SJSA1 (cell line): ENCODE measurements at regions not wholly inside any gene's neighbourhood (a gene's known extent, or its start where the extent isn't known, plus 50 kb on each side); places are given as distances from the start of the nearest gene placed in this dataset.
"Not testable (repeated sequence)": the region's sequence is repeated elsewhere in the genome, so short reads cannot be mapped to it uniquely, and the experiment has no call there.

Experiments
- DNase-seq, 2 experiments: peaks; one replicate each; pipeline ENCODE4 v3.0.0-alpha.2; 2015 to 2020; ENCODE audit warnings: low spot score in 2 of 2, low read depth in 1 of 2
- H3K27ac ChIP-seq: fragments of 250-450 bp; sonication (Bioruptor Pico); 2 replicates; pipeline ENCODE4 v1.5.1; 2020; ENCODE audit warnings: mild to moderate bottlenecking, moderate library complexity
- H3K27me3 ChIP-seq: fragments of 250-450 bp; sonication (Bioruptor Pico); replicated peaks from 2 replicates; pipeline ENCODE4 v1.5.1; 2020; ENCODE audit warnings: mild to moderate bottlenecking, moderate library complexity
- H3K36me3 ChIP-seq: fragments of 250-450 bp; sonication (Bioruptor Pico); 2 replicates; pipeline ENCODE4 v1.5.1; 2020; ENCODE audit warnings: mild to moderate bottlenecking
- H3K4me1 ChIP-seq: fragments of 250-450 bp; sonication (Bioruptor Pico); replicated peaks from 2 replicates; pipeline ENCODE4 v1.6.1; 2021; ENCODE audit warnings: mild to moderate bottlenecking
- H3K4me3 ChIP-seq: fragments of 250-450 bp; sonication (Bioruptor Pico); 2 replicates; pipeline ENCODE4 v1.5.1; 2020; ENCODE audit warnings: mild to moderate bottlenecking
- H3K9me3 ChIP-seq: fragments of 250-450 bp; sonication (Bioruptor Pico); replicated peaks from 2 replicates; pipeline ENCODE4 v1.5.1; 2020; ENCODE audit warnings: mild to moderate bottlenecking

DNA sequence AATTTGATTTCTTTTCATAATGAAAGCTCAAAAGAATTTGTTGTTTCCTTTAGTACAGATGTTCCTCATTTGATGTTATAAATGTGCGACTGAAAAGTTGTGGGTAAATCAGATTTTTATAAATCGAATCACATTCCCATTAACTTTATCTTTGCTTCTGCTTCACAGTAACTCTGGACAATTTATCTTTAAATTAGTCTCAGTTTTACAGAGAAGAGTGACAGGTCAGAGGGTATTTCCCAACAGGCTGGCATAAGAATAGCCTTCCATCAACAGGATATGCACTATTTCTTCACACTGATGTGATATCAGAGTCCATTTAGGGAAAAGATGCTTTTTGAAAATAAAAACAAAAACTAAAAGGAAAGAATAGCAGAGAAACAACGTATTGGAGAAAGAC is 286.9 kb downstream of the FRK start:
- Histone ChIP-seq H3K4me3 (no peak overlapping the region), H3K4me1 (no peaks in the 10 kb centered on the region), H3K27me3 (no peaks in the 10 kb centered on the region), H3K36me3 (no peaks in the 10 kb centered on the region), H3K27ac (no peak overlapping the region), H3K9me3 (no peaks in the 10 kb centered on the region)
- no peak for DNase-seq

DNA sequence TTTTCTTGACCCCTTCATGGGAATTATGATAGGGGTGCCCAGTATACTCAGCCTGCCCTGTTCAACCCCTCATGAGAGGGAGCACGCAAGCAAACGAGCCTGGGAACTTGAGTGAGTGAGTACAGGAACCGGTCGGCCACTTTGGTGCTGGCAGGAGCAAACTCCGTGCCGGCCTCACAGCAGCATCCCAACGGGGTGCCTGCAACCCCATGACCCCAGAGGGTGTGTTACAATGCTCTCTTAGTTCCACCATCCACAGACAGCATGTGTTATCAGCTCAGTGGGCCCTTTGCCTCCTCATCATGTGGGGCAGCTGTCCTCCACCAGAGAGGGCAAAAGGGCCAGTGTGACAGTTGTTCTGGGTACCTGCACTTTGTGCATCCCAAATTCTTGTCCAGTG is 289.8 kb downstream of the FRK start:
- H3K9me3 ChIP-seq, result no peaks in the 10 kb centered on the region
- H3K27me3 ChIP-seq, result no peaks in the 10 kb centered on the region
- H3K4me1 ChIP-seq, result no peaks in the 10 kb centered on the region
- no peak overlapping the region for H3K4me3 ChIP-seq
- no peak overlapping the region for H3K27ac ChIP-seq
- H3K36me3 ChIP-seq, result no peaks in the 10 kb centered on the region
- DNase-seq, result no peak

DNA sequence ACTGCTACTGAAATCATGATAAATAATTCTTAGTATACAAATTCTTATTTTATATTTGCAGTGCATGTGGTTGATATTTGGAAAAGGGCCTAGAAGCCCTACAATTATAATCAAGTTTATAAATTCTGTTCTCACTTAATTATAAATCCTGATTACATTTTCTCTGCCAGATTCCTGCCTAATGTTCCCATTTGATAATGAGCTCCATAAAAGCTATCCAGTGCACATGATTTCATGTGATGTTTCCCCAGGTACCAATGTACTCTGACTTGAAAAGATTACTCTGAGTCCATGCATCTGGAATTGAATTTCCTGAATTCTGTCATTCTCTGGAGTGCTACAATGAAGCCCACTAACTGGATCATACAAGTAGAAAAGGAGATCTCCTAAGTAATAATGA is 292.2 kb downstream of the FRK start:
- H3K4me3 ChIP-seq, result no peak overlapping the region
- DNase-seq, result no peak
- H3K36me3 ChIP-seq, result no peaks in the 10 kb centered on the region
- no peaks in the 10 kb centered on the region for H3K27me3 ChIP-seq
- no peaks in the 10 kb centered on the region for H3K9me3 ChIP-seq
- no peaks in the 10 kb centered on the region for H3K4me1 ChIP-seq
- H3K27ac ChIP-seq, result no peak overlapping the region

DNA sequence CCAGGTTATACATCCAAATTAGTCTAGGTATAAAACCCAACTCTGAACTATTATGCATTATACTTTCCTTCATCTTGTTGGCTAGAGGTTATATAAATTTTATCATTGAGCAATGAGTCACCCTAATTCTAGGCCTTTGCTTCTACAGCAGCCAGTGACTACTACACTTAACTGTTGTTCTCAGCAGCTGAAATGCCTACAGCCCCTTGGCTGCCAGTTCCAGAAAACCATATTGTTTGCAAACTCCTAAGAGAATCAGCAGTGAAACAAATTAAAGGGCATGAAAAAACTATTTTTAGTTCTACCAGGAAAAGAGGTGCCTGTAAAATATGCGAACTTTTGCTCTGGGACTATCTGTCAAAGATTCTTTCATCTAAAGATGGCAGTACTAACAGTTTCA is 292.8 kb downstream of the FRK start:
- H3K36me3 ChIP-seq, result no peaks in the 10 kb centered on the region
- no peak for DNase-seq
- H3K27me3 ChIP-seq, result no peaks in the 10 kb centered on the region
- no peak overlapping the region for H3K27ac ChIP-seq
- no peak overlapping the region for H3K4me3 ChIP-seq
- no peaks in the 10 kb centered on the region for H3K4me1 ChIP-seq
- H3K9me3 ChIP-seq, result no peaks in the 10 kb centered on the region

DNA sequence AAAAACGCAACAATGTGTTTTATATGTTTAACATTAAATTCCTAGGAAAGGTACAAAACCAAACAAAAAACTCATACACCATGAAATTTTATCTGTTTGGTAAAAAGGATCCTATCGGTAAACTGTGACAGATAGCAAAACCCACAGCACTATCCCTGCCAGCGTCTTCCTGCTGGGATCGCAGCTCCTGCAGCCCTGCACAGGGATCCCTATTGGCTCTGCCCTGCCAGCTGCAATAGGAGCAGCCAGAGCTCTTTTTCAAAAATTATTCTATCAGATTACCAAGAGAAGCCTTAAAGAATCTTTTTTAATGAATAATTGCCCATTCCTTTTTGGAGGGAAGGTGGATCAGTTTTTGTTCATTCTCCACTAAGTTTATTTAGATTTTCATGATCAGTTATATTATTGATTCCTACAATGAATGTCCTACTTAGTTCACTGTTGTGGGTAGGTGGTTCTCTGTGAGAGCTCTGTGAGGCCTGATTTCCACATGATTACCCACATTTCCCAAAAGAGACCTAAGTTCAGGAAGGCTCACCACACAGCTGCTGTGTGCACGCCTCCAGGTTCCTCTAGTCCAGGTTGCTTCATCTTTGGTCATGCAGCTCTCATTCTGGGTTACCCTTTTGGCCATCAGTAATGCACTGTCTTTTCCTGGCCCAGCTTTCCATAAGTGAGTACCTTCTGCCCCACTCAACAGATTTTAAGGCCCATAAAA is 293.8 kb downstream of the FRK start:
- H3K4me1 ChIP-seq, result no peaks in the 10 kb centered on the region
- no peaks in the 10 kb centered on the region for H3K36me3 ChIP-seq
- no peak overlapping the region for H3K4me3 ChIP-seq
- DNase-seq, result no peak
- no peak overlapping the region for H3K27ac ChIP-seq
- H3K9me3 ChIP-seq, result no peaks in the 10 kb centered on the region
- H3K27me3 ChIP-seq, result no peaks in the 10 kb centered on the region

DNA sequence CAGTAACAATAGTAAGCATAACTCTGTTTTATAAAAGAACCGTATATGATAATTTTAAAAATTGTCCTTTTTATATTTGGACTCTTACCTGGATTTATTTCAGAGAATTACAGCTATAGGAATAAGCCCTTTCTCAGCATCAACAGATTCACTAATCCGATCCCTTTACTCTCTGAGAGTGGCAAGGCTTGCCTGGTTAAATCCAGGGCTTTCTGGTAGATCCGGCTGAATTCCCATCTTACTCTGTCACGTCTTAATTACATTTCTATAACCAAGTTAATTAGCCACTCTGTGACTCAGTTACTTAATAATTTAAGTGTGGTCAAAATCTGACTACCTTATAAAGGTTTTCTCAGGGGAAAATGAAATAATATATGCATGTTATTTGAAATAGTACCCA is 294.7 kb downstream of the FRK start:
- H3K36me3 ChIP-seq, result no peaks in the 10 kb centered on the region
- no peak overlapping the region for H3K4me3 ChIP-seq

DNA sequence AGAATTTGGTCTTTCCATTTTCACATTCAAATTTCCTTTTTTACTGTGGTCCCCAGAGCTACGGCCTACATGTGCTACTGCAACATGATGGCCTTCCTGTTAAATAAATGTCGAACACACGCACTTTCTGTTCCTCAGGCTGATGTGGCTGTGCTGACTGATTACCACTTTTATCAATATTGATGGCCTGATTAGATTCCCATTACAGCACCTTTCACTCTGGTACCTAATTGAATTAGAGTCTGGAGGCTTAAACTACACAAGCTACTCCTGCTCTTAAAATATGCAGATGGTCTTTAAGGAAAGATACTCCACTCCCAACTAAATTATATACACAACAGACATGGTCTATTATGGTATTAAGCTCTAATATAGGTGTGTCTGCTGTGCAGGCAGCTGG is 301.6 kb downstream of the FRK start:
- H3K36me3 ChIP-seq, result no peaks in the 10 kb centered on the region
- H3K4me3 ChIP-seq, result no peak overlapping the region
- H3K27me3 ChIP-seq, result no peaks in the 10 kb centered on the region
- DNase-seq, result no peak
- no peak overlapping the region for H3K27ac ChIP-seq
- no peaks in the 10 kb centered on the region for H3K4me1 ChIP-seq
- no peaks in the 10 kb centered on the region for H3K9me3 ChIP-seq

More for the DNA sequence above, 294.7 kb downstream of the FRK start:
- Histone ChIP-seq H3K27me3 (no peaks in the 10 kb centered on the region), H3K4me1 (no peaks in the 10 kb centered on the region), H3K27ac (no peak overlapping the region), H3K9me3 (no peaks in the 10 kb centered on the region)
- no peak for DNase-seq

DNA sequence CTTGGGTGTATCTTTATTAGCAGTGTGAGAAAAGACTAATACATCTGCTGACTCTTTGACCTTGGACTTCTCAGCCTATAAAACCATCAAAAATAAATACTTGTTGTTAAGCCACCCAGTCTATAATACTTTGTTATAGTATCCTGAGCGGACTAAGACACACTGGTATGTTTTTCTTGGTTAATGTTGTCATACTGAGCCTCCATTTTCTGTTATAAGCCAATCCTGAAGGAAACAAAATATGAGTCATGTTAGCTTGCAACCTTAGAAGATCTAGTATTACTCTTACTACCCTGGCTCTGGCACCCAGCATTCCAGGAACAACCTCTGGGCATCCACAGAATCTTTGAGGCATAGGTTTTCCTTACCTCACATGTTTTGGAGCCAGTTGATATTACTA is 307.2 kb downstream of the FRK start:
- Histone ChIP-seq H3K36me3 (no peaks in the 10 kb centered on the region), H3K27me3 (no peaks in the 10 kb centered on the region), H3K4me1 (no peaks in the 10 kb centered on the region), H3K4me3 (no peak overlapping the region), H3K27ac (no peak overlapping the region), H3K9me3 (no peaks in the 10 kb centered on the region)
- DNase-seq, result no peak

DNA sequence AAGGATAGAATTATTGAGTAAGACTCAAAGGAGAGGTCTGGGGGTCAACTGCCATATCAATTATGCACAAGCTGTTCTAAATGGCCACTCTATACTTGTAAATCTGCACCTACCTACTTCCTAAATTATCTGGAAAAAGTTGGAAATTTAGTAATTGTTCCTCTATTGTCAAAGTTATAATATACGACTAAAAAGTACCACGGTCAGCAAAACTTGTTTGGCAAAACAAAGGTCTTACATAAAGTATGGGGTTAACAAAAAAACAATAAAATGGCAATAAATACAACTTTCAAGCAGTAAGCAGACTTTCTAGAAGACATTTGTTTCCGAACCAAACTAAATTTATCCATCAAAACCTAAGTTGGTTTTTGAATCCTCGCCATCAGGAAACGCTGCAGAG is 309.7 kb downstream of the FRK start:
- no peak for DNase-seq
- H3K4me3 ChIP-seq, result no peak overlapping the region
- no peaks in the 10 kb centered on the region for H3K27me3 ChIP-seq
- H3K9me3 ChIP-seq, result no peaks in the 10 kb centered on the region
- no peak overlapping the region for H3K27ac ChIP-seq
- H3K4me1 ChIP-seq, result no peaks in the 10 kb centered on the region
- no peaks in the 10 kb centered on the region for H3K36me3 ChIP-seq

DNA sequence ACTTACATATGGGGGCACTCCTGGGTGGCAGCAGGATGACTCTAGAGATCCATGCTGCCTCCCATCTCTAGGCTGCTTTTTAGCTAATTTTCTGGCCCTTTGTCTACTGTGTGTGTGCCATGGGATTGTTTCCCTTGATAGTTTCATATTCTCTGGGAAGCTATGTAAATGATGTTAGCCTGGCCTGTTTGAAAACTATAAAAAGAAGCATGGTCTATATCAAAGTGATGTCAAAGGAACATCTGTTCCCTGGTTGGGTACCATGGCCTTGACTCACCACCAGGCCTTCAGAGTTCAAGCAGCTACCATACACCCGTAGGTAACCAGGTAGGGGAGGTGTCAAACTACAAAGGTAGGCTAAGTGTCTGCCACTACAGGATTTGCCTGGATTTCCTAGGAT is 310.4 kb downstream of the FRK start:
- H3K36me3 ChIP-seq, result no peaks in the 10 kb centered on the region
- H3K4me3 ChIP-seq, result no peak overlapping the region
- no peaks in the 10 kb centered on the region for H3K27me3 ChIP-seq
- H3K4me1 ChIP-seq, result no peaks in the 10 kb centered on the region
- no peak overlapping the region for H3K27ac ChIP-seq
- no peaks in the 10 kb centered on the region for H3K9me3 ChIP-seq
- no peak for DNase-seq

DNA sequence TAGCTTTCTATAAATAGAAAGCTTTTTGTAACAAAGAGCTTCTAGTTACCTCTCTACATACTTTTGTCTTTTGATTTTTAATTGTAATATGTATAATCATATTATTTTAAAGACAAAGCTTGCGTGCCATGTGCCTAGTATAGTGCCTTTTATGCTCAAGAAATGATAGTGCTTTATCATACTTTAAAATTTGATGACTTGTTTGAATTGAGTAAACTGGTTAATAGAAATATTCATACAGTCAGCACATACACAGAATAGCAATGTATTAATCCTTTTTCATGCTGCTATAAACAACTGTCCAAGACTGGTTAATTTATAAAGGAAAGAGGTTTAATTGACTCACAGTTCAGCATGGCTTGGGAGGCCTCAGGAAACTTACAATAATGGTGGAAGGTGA is 313.0 kb downstream of the FRK start:
- no peaks in the 10 kb centered on the region for H3K4me1 ChIP-seq
- no peak overlapping the region for H3K27ac ChIP-seq
- no peaks in the 10 kb centered on the region for H3K9me3 ChIP-seq
- no peak for DNase-seq
- no peaks in the 10 kb centered on the region for H3K36me3 ChIP-seq
- no peaks in the 10 kb centered on the region for H3K27me3 ChIP-seq
- H3K4me3 ChIP-seq, result no peak overlapping the region

DNA sequence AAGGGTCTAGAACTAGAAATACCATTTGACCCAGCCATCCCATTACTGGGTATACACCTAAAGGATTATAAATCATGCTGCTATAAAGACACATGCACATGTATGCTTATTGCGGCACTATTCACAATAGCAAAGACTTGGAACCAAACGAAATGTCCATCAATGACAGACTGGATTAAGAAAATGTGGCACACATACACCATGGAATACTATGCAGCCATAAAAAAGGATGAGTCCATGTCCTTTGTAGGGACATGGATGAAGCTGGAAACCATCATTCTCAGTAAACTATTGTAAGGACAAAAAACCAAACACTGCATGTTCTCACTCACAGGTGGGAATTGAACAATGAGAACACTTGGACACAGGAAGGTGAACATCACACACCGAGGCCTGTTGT is 314.1 kb downstream of the FRK start:
- H3K4me1 ChIP-seq, H3K9me3 ChIP-seq, H3K27me3 ChIP-seq, DNase-seq, H3K4me3 ChIP-seq, H3K36me3 ChIP-seq, H3K27ac ChIP-seq: not testable (repeated sequence)

DNA sequence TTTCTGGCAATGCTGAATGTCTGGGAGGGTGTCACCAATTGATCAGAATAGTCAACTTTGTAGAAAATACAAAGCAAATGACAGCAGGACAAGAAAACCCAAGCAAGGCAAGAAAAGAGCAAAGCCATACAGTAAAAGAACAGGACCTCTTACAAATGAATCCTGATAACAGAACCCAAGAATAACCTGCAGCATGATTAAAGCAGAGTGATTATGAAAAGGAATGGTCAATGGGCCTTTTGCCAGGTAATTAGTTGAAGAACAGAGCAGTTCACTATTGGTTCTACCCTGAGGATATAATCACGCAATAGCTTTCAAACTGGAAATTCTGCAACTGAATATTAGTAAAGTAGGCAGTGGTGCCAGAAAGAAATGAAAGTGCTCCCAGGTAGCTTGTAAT is 319.8 kb downstream of the FRK start:
- no peak for DNase-seq
- H3K27me3 ChIP-seq, result no peaks in the 10 kb centered on the region
- H3K27ac ChIP-seq, result no peak overlapping the region

DNA sequence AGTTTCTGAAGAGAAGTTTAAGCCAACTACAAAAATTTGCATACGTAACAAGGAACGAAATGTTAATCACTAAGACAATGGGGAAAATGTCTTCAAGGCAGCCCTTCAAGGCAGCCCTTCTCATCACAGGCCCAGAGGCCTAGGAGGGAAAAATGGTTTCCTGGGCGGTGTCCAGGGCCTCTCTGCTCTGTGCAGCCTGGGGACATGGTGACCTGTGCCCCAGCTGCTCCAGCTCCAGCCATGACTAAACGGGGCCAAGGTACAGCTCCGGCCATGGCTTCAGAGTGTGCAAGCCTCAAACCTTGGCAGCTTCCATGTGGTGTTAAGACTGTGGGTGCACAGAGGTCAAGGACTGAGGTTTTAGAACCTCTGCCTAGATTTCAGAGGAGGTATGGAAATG is 325.1 kb downstream of the FRK start:
- H3K4me3 ChIP-seq, result no peak overlapping the region
- H3K27ac ChIP-seq, result no peak overlapping the region
- H3K9me3 ChIP-seq, result no peaks in the 10 kb centered on the region
- DNase-seq, result no peak
- no peaks in the 10 kb centered on the region for H3K4me1 ChIP-seq
- H3K36me3 ChIP-seq, result no peaks in the 10 kb centered on the region
- no peaks in the 10 kb centered on the region for H3K27me3 ChIP-seq

More for the DNA sequence above, 319.8 kb downstream of the FRK start:
- Histone ChIP-seq H3K4me3 (no peak overlapping the region), H3K36me3 (no peaks in the 10 kb centered on the region), H3K9me3 (no peaks in the 10 kb centered on the region), H3K4me1 (no peaks in the 10 kb centered on the region)

DNA sequence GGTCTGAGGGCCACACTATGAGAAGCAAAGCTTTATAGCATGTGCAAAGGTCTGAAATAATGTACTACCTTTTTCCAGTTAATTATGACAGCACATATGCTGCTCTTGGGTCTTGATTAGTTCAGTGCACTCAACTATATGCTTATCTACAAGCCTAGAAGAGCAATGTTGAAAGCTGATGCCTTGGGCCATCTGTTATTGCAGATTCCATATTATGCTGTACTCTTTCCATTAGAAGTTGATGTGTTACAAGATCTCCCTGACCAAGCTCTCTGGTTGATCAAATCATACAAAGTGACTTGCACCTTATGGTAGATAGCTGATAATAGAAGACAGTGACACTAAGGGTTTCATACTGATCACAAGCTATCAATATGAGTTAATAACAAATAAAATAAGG is 327.3 kb downstream of the FRK start:
- Histone ChIP-seq H3K36me3 (no peaks in the 10 kb centered on the region), H3K27ac (no peak overlapping the region), H3K4me1 (no peaks in the 10 kb centered on the region), H3K9me3 (no peaks in the 10 kb centered on the region), H3K4me3 (no peak overlapping the region), H3K27me3 (no peaks in the 10 kb centered on the region)
- no peak for DNase-seq
